ENCODE measurements at regions not wholly inside any gene's neighbourhood (a gene's known extent, or its start where the extent isn't known, plus 50 kb on each side); places are given as distances from the start of the nearest gene placed in this dataset.

DNA sequence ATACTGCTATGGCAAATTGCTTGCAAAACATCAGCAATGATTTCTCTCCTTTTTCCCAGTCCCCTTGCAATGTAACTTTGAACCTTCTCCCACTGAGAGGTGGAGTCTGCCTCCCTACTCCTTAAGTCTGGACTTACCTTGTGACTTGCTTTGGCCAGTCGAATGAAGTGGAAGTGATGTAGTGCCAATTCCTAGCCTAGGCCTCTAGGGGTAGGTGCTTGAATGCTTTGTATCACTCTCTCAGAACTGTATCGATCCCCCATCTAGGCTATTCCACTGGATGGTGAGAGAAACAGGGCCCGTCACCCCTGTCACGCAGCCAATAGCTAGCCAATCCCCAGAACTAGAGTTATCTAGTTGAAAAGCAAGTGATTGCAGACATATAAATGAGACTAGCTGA is 238.6 kb downstream of the BTBD3 start:
- no peak for TF ChIP-seq CTCF (IDR thresholded peaks at IDR 0.05)
- Histone ChIP-seq H3K9me3 (no peaks in the 10 kb centered on the region), H3K4me3 (no peak overlapping the region), H3K36me3 (no peaks in the 10 kb centered on the region), H3K27me3 (no peaks in the 10 kb centered on the region), H3K4me1 (no peaks in the 10 kb centered on the region), H3K27ac (no peak overlapping the region)
- intact Hi-C loops (cut with DNase I): no loop called here
- DNase-seq (no peak), ATAC-seq (no peak)
- WGBS, 2 donors: 95 to 97% methylated on average over 4 of the region's 4 CpGs

DNA sequence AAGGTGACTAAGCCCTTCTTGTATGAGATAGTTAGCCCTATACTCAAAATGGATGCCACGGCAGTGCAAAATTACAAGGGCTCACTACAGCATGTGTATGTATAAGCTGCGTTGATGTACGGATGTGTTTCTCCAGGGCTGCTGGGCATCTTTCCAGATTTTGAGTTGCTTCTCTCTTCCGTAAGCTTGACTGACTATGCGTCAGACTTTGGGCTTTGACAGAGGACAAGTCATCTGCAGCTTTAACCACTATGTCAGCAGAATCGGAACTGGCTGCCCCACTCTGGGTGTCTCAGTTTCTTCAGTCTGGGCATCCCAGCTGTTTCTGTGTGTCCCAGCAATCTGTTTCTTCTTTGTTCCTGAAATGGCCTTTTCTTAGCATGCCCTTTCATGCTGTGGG is 241.6 kb downstream of the BTBD3 start:
- Histone ChIP-seq H3K27me3 (no peaks in the 10 kb centered on the region), H3K36me3 (no peaks in the 10 kb centered on the region), H3K9me3 (no peaks in the 10 kb centered on the region), H3K4me1 (no peaks in the 10 kb centered on the region), H3K27ac (no peak overlapping the region), H3K4me3 (no peak overlapping the region)
- ATAC-seq: no peak
- intact Hi-C loops (cut with DNase I): no loop called here
- DNase-seq: no peak
- no peak for TF ChIP-seq CTCF (IDR thresholded peaks at IDR 0.05)
- WGBS, 2 donors: 95 to 97% methylated on average over 6 of the region's 6 CpGs

DNA sequence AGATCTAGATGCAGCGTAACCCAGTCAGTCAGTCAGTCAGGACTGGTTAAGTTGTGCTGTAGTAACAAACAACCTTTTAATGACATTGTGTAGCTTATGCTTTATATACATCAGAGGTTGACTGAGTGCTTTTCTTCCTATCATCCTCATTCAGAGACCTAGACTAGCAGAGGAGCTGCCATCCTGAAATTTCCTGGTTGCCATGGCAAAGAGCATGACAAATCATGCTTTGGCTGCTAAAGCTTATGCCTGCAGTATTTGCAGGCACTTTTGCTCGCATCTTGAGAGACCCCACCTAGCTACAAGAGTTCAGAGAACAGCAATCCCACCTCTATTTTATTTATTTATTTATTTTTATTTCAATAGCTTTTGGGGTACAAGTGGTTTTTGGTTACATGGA is 244.0 kb downstream of the BTBD3 start:
- WGBS, 2 donors: 95 to 96% methylated on average over 2 of the region's 2 CpGs
- intact Hi-C loops (cut with DNase I): no loop called here

DNA sequence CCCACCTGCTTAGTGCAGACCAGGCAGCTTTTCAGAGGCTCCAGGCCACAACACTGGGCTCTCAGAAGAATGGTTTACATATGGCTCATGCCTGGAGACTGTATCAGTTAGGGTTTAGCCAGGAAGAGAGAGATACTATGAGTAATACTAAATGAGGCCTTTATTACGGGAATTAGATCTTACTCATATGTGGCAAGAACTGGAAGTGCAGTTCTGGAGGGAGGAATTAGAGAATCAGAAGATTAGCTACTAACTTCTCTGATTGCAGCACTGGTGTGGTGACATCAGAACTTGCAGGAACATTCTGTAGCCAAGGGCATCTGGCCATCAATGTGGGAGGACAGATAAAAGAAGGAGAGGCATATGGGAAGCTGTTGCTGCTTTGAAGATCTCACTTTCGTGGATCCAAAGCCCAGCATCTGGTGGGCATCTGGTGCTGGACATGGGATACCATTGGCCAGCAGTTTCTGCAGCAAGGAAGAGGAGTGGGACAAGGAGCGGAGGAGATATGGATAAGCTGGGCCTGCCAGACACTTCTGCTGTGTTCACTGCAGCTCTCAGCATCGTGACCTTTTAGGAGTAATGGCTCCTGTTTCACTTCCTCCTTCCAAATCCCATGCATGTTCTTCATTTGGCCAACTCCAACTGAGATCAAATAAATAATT is 248.5 kb downstream of the BTBD3 start:
- 68 to 78% methylated on average over 4 of the region's 4 CpGs for WGBS, 2 donors
- H3K4me1 ChIP-seq: peaks cover 0 to 8% (median 0%) of the 10 kb centered on the region in 9 donors
- H3K9me3 ChIP-seq: peaks cover 0 to 34% (median 10%) of the 10 kb centered on the region in 11 donors
- peak overlapping the region in 7 of 10 donors; percentile 29 to 51 (median 46) for H3K27ac ChIP-seq
- no peaks in the 10 kb centered on the region for H3K36me3 ChIP-seq
- H3K4me3 ChIP-seq: no peak overlapping the region
- no peak for TF ChIP-seq CTCF (IDR thresholded peaks at IDR 0.05)
- no peaks in the 10 kb centered on the region for H3K27me3 ChIP-seq
- ATAC-seq: peak; percentile 64 to 95 (median 90)
- intact Hi-C loops (cut with DNase I): no loop called here
- peak; percentile 33 to 70 for DNase-seq

More for the DNA sequence above, 244.0 kb downstream of the BTBD3 start:
- Histone ChIP-seq H3K36me3 (no peaks in the 10 kb centered on the region), H3K4me3 (no peak overlapping the region), H3K27me3 (no peaks in the 10 kb centered on the region), H3K9me3 (peaks cover 0 to 5% (median 0%) of the 10 kb centered on the region in 11 donors), H3K4me1 (peaks cover 0 to 8% (median 0%) of the 10 kb centered on the region in 9 donors), H3K27ac (no peak overlapping the region)
- no peak for TF ChIP-seq CTCF (IDR thresholded peaks at IDR 0.05)
- DNase-seq (no peak), ATAC-seq (no peak)

All from heart right ventricle (tissue), 16 donors.